Ramos (cell line): ENCODE measurements at regions not wholly inside any gene's neighbourhood (a gene's known extent, or its start where the extent isn't known, plus 50 kb on each side); places are given as distances from the start of the nearest gene placed in this dataset.

ENCODE experiments used
- in situ Hi-C: fragments of 300-500 bp; cut with MboI; formaldehyde crosslinking; loops from one replicate; pipeline ENCODE4 v1.14.3; 2022; ENCODE audit warnings: low sequenced_read_pairs; ENCODE audit not compliant: unreplicated experiment

DNA sequence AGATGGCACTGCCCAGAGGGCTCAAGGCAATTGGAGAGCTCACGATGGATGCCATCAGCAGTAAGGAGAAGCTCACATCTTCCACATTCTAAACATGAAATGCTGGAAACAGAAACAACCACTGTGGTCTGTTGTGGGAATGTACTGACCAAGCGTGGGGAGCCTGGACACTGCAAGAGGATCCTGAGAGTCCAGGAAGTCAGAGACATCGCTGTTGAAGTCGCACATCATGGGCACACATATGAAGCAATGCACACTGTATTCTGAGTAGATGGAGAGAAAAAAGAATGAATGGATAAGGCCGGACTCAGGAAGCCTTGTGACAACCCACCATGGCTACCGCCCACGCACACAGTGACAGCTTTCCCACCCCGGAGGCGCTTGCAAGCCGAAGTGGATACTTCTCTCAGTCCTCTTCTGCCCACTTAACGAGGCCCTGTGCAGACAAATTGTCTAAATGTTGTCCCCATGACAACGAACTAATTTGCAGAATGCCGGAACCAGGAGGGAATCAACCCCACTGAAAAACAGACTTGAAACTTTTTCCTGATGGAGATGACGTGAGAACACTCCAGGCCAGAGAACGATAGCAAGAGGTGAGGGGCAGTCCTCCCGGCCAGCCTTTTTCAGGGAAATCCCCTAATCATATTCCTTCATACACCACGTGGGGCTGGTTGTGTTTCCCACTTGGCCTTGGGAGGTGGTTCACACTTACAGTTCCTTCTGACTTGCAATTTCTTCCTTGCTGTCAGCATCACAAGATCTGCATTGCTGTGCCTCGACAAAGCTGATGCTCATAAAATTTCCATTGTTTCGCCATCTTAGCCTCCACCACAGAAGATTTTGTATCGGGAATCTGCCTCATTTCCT lies 109.6 kb upstream of the SERP2 start:
- in situ Hi-C loops, result no loop called here

GRCh38 chr13:44266305-44266704 lies 107.3 kb upstream of the SERP2 start:
- in situ Hi-C loops, result no loop called here

- in situ Hi-C loops, result no loop called here
Observed at GRCh38 chr13:44266772-44267171, 106.9 kb upstream of the SERP2 start.

GRCh38 chr13:44267203-44267602 lies 106.4 kb upstream of the SERP2 start:
- in situ Hi-C loops, result no loop called here

GRCh38 chr13:44267980-44268379 lies 105.6 kb upstream of the SERP2 start:
- in situ Hi-C loops, result no loop called here

- in situ Hi-C loops, result no loop called here
Observed at GRCh38 chr13:44268980-44269379, 104.6 kb upstream of the SERP2 start.

GRCh38 chr13:44270150-44270549 lies 103.5 kb upstream of the SERP2 start:
- in situ Hi-C loops, result no loop called here

- in situ Hi-C loops, result no loop called here
Observed at GRCh38 chr13:44271031-44271455, 102.6 kb upstream of the SERP2 start.

DNA sequence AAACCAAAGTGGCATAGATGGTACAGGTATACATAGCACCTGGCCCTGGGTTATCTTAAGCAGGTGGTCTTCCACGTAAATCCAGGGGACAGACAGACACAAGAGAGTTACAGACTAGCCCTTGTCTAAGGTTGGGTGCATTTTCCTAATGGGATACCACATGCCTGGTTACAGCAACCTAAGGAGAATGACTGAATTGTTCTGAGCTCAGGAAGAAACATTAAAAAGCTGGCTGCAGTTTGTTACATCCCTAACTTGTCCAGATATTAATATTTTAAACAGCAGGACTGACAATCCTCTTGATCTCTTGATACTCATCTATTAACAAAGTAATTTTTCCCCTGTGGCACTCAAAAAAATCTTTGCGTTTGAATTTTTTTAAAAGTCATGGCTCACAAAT lies 102.2 kb upstream of the SERP2 start:
- in situ Hi-C loops, result no loop called here

DNA sequence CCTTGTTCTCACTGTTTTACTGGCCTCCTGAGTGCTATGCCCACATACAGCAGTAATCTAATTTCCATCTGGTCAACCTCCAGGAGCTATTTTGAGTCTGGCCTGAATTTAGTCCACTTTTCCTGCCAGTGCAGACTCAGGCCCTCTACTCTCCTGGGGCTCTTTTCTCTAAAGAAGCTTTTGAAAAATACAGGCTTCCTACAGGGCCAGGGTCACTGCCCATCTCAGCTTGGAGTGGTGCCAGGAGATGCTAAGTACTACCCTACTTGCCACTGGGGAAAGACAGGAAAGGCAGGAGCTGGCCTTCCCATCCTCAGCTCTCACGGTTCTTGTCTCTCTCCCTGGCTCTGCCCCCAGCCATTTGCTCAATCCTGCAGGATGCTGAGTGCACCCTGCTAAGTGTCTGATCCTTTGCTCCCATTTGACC lies 101.7 kb upstream of the SERP2 start:
- in situ Hi-C loops, result no loop called here

DNA sequence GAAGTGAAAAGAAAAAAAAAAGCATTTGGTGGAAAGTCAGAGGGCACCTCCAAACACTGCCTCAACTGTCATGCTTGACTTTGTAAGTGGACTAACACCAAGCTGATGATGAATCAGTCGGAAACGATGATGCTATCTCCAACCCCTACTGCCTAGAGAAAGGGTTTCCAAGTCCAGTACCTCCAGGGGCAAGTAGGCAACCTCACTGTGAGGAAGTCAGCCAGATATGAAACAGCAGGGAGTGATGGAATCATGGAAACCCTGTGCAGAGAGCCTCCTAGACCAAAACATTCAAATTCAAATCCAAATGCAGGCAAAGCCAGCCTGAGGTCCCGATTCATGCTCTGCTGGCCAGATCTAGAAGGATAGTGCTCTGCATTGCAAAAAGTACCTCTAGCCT lies 100.9 kb upstream of the SERP2 start:
- in situ Hi-C loops, result no loop called here

GRCh38 chr13:44273216-44273615 lies 100.4 kb upstream of the SERP2 start:
- in situ Hi-C loops, result no loop called here

DNA sequence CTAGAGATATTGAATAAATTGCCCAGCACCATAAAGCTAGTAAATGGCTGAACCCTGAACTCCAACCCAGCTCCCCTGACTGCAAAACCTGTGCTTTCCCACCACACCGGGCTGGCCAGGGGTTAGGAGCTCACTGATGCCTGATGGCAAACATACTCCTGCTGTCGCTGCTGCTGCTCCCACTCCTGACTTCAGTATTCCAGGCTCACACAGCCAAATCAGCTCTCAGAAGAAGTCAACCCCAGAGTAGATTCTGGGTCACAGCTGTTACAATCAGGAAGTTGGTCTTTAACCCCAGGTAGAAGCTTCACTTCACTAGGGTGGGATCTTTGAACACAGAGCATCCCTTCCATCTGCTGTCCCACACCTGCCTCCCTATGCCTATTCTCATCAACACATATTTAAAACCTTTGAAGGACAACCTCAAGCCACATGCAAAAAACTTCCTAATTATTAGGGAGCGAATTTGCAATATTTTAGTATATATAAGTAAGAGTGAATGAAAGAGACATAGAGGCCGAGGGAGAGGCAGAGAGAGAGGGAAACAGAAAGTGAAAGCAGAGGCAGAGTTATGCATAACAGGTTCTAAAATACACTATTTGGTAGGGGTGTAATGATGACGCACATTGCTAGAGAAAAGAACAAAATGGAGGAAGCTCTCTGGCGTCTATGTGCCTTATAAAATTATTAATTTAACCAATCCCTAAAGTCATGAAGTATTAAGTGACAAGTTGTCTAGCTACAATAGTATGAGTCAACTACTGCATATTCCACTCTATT lies 99.4 kb upstream of the SERP2 start:
- in situ Hi-C loops, result no loop called here

GRCh38 chr13:44274771-44275205 lies 98.8 kb upstream of the SERP2 start:
- in situ Hi-C loops, result no loop called here

DNA sequence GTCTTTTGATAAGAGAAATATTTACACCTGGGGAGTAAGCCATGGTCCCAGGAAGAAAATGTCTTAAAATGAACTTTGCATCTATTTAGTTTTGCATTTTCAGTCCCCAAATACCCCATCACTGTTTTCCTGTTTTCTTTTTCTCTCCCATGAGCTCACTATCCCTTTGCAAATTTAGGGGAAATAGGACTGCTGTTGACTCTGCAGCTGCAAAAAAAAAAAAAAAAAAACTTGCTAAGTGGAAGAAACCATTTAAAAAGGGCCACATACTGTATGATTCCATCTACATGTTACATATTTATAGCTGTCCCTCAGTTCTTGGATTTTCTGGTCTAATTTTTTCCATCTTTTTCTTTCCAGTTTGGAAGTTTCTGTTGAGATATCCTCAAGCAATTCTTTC lies 98.2 kb upstream of the SERP2 start:
- in situ Hi-C loops, result no loop called here

GRCh38 chr13:44276061-44276460 lies 97.6 kb upstream of the SERP2 start:
- in situ Hi-C loops, result no loop called here

GRCh38 chr13:44277459-44277858 lies 96.2 kb upstream of the SERP2 start:
- in situ Hi-C loops, result no loop called here

DNA sequence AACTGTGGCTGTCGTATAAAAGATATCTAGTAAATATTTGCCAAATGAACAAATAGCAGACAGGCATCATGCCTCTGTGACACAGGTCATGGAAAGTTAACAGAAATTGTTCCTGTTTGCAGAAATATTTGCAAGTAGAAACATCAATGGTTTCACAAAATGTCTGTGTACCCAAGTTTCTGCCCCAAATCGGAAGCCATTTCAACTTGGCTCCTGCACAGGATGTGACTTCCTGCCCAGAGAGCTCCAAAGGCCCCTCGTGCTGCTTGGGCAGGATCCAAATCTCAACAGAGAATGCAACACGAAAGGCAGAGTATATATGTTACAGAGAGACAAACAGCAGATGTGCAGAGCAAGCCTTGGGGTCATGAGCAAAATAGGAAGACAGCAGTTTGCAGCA lies 95.5 kb upstream of the SERP2 start:
- in situ Hi-C loops, result no loop called here

- in situ Hi-C loops, result no loop called here
Observed at GRCh38 chr13:44280456-44280855, 93.2 kb upstream of the SERP2 start.

- in situ Hi-C loops, result no loop called here
Observed at GRCh38 chr13:44281252-44282000, 92.2 kb upstream of the SERP2 start.

- in situ Hi-C loops, result no loop called here
Observed at GRCh38 chr13:44283600-44283999, 90.0 kb upstream of the SERP2 start.
